ENCODE measurements at regions not wholly inside any gene's neighbourhood (a gene's known extent, or its start where the extent isn't known, plus 50 kb on each side); places are given as distances from the start of the nearest gene placed in this dataset.
"Not testable (repeated sequence)": the region's sequence is repeated elsewhere in the genome, so short reads cannot be mapped to it uniquely, and the experiment has no call there.

GRCh38 chr14:21802441-21802840, 128.8 kb upstream of the OR4E1 start:
- no peak for DNase-seq (ENCODE audit: low read depth in 1 of 2, low spot score in 1 of 2)

DNA sequence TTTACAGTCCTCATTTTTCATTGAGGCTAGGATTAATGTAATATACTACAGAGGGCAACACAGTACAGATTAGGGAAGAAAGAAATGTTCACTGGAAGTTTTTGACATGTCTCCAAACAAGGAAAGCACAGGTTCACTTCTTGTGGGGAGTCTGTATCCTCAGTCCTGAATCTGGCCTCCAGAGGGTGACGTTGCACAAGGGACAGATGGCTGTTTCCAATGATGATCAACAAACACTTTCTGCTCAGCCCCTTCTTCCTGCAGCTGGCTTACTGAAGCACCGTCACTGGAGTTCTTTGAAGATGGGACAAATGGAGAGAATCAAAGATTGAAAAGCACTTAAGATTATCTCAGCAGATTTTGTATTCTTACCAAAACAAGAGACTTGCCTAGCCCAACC, 123.3 kb upstream of the OR4E1 start:
- no peak for DNase-seq (ENCODE audit: low read depth in 1 of 2, low spot score in 1 of 2)

- no peak for DNase-seq (ENCODE audit: low read depth in 1 of 2, low spot score in 1 of 2)
Observed at GRCh38 chr14:21795456-21795855, 121.8 kb upstream of the OR4E1 start.

DNA sequence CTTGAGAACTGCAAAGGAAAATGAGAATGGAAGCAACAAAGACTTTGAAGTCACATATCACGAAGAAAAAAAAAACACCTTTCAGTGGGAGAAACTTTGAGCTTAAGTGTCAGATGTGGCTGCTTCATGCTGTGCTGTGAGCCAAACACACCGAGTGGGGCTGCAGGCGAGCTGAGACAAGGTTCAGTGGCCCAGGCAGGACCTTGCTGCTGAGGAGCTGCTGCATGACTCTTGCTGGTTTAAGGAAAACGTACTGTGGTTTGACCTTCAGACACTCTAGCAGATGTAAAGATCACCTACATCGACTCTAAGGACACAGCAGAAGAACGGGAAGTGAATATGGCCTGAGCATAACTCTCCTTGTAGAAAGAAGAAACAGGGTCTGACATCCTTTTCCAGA, 118.1 kb upstream of the OR4E1 start:
- no peak for DNase-seq (ENCODE audit: low read depth in 1 of 2, low spot score in 1 of 2)

GRCh38 chr14:21788687-21789086, 115.1 kb upstream of the OR4E1 start:
- not testable (repeated sequence) for DNase-seq (ENCODE audit: low read depth in 1 of 2, low spot score in 1 of 2)

GRCh38 chr14:21787242-21787641, 113.6 kb upstream of the OR4E1 start:
- not testable (repeated sequence) for DNase-seq (ENCODE audit: low read depth in 1 of 2, low spot score in 1 of 2)

GRCh38 chr14:21781543-21781942, 107.9 kb upstream of the OR4E1 start:
- DNase-seq (ENCODE audit: low read depth in 1 of 2, low spot score in 1 of 2): no peak

DNA sequence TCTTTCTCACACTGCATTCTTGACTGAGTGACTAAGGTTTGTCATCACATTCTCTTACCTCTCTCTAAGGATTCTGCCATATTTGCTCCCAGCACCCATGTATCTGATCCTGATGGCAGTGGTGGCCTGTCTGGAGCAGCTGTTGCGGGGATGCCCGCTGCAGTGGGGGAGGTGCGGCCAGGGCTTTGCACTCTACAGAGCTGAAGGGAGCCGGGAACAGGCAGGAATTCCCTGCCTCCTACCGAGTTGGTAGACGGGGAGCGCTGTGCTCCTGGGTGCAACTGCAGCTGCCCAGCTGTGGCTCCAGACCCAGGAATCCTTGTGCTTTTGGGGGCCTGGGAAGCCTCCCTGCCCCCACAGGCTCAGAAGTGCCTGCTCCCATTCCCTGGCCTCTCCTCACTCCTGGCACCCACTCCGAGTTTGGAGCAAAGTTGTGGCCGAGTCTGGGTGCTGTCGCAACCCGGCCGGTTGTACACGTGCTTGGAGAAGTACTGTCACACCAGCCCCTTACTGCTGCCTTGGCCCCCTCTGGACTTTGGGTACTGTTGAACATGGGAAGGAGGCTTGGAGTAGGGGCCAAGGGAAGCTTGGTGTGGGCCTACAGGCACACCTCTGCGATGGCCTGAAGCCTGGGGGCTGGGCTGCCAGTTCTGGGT, 106.9 kb upstream of the OR4E1 start:
- no peak for DNase-seq (ENCODE audit: low read depth in 1 of 2, low spot score in 1 of 2)

- DNase-seq (ENCODE audit: low read depth in 1 of 2, low spot score in 1 of 2): no peak
Observed at GRCh38 chr14:21771671-21772070, 98.1 kb upstream of the OR4E1 start.

DNA sequence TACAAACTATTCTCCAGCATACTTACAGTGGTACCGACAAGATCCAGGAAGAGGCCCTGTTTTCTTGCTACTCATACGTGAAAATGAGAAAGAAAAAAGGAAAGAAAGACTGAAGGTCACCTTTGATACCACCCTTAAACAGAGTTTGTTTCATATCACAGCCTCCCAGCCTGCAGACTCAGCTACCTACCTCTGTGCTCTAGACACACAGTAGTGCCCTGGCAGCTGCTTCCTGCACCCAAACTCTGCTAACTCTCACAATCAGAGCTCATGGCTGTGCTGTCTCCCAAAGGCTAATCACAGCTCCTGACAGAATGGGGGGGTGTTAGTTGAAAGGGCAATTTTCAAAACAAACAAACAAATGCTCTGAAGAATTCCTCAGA, 95.2 kb upstream of the OR4E1 start:
- DNase-seq (ENCODE audit: low read depth in 1 of 2, low spot score in 1 of 2): no peak

DNA sequence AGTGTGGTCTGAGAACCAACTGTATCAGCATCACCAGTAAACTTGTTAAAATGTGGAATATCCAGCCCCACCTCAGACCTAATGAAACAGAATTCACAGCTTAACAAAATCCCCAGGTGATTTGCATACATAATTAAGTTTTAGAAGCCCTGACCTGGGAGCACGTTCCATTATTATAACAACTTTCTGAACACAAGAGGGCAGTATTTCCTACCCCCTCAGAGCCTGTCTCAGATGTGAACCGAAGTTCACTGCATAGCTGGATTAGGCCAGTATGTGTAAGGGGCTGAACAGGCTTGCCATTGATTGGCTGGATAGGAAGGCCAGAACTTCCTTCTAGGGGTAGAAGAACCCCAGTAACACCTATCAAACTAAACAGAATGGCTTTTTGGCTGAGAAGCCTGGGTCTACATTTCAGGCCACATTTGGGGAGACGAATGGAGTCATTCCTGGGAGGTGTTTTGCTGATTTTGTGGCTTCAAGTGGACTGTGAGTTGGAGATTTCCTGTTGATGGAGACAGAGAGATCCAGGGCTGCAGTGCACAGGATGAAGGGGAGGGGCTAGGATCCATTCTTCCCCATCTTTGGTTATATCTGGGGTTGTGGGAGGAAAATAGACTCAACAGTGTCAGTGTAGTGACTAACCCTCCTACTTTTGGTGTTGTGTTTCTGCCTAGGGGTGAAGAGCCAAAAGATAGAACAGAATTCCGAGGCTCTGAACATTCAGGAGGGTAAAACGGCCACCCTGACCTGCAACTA, 94.7 kb upstream of the OR4E1 start:
- DNase-seq (ENCODE audit: low read depth in 1 of 2, low spot score in 1 of 2): peak in 1 of 2 donors; percentile 11

- not testable (repeated sequence) for DNase-seq (ENCODE audit: low read depth in 1 of 2, low spot score in 1 of 2)
Observed at GRCh38 chr14:21760360-21760759, 86.7 kb upstream of the OR4E1 start.

DNA sequence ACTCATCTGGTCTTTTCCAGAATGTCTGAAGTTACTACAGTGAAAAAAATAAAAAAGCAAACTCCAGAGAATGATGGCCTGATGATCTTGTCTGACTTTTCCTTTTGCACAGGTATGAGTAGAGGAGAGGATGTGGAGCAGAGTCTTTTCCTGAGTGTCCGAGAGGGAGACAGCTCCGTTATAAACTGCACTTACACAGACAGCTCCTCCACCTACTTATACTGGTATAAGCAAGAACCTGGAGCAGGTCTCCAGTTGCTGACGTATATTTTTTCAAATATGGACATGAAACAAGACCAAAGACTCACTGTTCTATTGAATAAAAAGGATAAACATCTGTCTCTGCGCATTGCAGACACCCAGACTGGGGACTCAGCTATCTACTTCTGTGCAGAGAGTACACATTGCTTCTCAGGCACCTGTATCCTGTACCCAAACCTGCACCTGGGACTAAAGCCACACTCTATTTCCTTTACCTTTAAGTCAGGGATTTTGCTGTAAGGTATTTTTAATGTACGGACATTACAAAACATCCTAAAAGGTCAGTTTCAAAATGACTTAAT, 75.8 kb upstream of the OR4E1 start:
- DNase-seq (ENCODE audit: low read depth in 1 of 2, low spot score in 1 of 2): no peak

- peak in 1 of 2 donors; percentile 21 for DNase-seq (ENCODE audit: low read depth in 1 of 2, low spot score in 1 of 2)
Observed at GRCh38 chr14:21748869-21749303, 75.3 kb upstream of the OR4E1 start.

- no peak for DNase-seq (ENCODE audit: low read depth in 1 of 2, low spot score in 1 of 2)
Observed at GRCh38 chr14:21735639-21736307, 62.2 kb upstream of the OR4E1 start.

GRCh38 chr14:21735200-21735599, 61.6 kb upstream of the OR4E1 start:
- no peak for DNase-seq (ENCODE audit: low read depth in 1 of 2, low spot score in 1 of 2)

DNA sequence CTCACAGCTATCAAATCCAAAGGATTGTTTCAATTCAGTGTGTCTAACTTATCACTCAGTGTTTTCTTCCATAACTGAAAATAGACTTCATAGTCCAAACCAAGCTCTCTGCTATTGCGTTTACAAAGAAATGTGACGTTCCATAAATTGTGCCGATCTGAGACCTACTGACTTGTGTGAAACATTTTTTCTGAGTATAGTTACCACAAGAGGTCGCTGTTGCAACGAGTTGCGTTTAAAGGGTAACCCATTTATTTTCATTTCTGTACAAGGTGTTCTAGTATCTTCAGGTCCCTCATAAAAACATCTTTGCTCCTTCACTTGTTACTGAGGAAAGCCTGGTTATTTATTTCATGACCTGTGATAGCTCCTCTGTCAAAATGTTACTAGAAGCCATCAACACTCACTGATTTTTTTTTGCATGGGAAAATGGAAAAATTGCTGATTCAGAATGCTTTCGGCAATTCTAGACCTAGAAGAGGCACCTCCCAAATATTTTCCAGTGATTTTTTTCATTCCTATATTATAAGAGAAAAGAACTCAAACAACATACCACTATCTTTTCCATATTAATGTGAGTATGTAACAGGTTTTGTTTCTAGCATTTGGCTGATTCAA, 60.9 kb upstream of the OR4E1 start:
- peak in 1 of 2 donors; percentile 49 for DNase-seq (ENCODE audit: low read depth in 1 of 2, low spot score in 1 of 2)

GRCh38 chr14:21729703-21730233, 56.1 kb upstream of the OR4E1 start:
- DNase-seq (ENCODE audit: low read depth in 1 of 2, low spot score in 1 of 2): no peak

DNA sequence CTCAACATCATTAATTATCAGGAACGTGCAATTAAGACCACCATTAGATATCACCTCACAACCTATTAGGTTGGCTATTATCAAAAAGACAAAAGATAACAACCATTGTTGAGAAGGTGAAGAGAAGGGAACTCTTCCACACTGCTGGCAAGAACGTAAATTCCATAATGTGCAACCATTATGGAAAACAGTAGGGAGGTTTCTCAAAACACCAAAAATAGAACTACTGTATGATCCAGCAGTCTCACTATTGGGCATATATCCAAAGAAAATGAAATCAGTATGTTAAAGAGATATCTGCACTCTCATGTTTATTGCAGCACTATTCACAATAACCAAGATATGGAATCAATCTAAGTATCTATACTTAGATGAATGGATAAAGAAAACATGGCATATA, 51.6 kb upstream of the OR4E1 start:
- DNase-seq (ENCODE audit: low read depth in 1 of 2, low spot score in 1 of 2): no peak

- no peak for DNase-seq (ENCODE audit: low read depth in 1 of 2, low spot score in 1 of 2)
Observed at GRCh38 chr14:21724090-21724973, 50.7 kb upstream of the OR4E1 start.
